ENCODE measurements at regions not wholly inside any gene's neighbourhood (a gene's known extent, or its start where the extent isn't known, plus 50 kb on each side); places are given as distances from the start of the nearest gene placed in this dataset.
A peak's percentile ranks its signal among the peaks of the same experiment; 100 is the strongest.
"Not testable (repeated sequence)": the region's sequence is repeated elsewhere in the genome, so short reads cannot be mapped to it uniquely, and the experiment has no call there.

DNA sequence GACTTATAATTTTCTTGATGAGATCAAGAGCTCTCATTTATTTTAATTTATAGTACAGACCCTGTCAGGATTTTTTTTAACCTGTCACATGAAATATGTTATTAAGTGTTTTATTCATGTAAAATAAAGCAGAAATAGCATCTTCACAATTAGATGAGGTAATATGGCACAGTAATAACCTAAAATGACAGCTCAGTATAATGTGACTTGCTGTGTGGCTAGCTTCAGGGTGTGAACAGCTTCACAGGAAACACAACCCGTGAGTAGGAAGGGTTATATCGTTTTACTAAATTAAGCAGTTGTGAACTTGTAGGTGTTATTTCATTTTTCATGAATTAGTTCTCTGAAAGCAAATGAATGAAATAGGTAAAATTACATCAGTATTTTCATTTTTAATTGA, 366.9 kb upstream of the CHORDC1 start:
- no peak for DNase-seq

DNA sequence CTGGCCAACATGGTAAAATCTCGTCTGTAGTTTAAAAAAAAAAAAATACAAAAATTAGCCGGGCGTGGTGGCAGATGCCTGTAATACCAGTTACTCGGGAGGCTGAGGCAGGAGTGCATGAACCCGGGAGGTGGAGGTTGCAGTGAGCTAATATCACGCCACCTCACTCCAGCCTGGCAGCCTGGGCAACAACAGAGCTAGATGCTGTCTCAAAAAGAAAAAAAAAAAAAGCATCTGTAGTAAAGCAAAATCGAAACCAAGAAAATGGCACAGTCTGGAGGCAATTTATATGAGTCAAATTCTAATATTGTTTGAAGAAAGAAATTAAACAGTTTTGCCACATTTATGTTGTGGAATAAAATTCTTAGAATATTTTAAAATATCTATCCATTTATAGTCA, 365.0 kb upstream of the CHORDC1 start:
- no peak for DNase-seq

DNA sequence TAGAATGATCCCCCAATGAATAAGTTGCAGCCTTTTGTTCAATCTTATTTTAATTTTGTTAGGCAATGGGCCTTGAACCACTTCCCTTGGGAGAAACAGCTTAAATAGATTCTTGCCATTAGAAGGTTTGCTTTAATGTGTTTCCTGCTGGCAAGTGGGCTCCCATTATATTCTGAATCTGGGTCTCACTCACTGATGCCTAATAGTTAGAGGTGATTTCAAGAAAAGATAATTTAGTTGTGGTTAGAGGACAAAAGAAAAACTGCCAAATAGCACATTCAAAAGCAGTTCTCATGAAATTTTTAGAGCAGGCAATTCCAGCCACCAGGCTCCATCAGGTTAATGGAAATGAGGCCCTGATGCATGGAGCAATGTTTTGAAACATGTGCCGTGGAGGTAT, 362.6 kb upstream of the CHORDC1 start:
- no peak for DNase-seq

DNA sequence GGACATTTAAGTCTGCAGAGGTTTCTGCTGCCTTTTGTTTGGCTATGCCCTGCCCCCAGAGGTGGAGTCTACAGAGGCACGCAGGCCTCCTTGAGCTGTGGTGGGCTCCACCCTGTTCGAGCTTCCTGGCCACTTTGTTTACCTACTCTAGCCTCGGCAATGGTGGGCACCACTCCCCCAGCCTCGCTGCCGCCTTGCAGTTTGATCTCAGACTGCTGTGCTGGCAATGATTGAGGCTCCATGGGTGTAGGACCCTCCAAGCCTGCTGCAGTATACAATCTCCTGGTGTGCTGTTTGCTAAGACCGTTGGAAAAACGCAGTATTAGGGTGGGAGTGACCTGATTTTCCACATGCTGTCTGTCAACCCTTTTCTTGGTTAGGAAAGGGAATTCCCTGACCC, 360.1 kb upstream of the CHORDC1 start:
- not testable (repeated sequence) for DNase-seq

DNA sequence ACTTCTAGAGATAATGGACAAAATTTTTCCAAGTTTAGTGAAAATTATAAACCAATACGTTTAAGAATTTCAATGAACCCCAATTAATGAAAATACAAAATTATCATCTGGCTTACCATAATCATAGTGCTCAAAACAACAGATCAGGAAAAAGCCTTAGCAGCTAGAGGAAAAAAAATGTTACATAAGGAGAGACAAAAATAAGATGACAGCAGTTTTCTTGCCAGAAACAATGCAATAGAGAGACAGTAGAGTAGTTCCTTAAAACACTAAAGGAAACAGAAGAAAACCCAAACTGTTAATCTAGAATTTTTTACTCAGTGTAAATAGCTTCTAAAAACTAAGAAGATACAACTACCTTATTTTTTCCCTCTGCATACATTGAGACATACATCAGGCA, 341.7 kb upstream of the CHORDC1 start:
- DNase-seq: no peak

DNA sequence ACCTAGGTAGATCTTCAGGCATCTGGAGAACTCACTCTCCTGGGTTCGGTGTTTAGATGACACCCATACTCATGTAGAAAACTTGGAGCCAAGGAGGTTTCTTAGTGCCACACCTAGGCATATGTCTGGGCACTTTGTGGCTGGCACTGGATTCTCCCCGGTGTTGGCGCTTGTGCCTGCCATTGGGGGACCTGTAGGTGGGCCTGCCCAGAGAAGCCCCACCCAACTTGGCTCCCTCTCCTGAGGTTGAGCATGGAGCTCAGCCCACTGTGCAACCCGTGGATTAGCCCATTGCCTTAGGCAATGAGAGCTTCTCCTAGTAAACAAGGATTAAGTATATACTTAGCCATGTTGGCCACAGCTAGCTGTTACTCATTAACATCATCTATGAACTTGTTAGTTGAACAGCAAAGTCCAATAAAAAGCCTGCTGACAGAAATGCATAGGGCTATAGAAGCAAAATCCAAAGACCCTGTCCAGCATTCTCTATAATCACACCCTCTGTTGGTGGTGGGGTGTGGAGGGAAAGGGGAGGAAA, 335.5 kb upstream of the CHORDC1 start:
- DNase-seq: no peak

DNA sequence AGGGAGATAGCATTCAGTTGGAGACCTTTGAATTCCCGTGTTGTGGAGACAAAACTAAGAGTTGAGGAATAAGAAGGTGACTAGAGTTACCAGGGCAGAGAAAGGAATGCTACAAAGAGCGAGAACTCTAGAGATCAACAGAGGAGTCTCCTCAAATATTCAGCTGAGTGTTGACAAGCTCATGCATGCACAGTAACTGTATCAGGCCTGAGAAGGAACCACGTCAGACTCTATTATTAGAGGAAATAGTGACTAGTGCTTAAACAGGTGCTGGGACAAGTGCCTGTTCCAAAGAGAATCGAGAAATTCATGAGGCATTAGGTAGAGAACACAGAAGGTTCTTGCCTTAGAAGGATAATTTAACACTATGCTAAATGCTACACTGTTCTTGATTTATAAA, 333.8 kb upstream of the CHORDC1 start:
- DNase-seq: no peak

DNA sequence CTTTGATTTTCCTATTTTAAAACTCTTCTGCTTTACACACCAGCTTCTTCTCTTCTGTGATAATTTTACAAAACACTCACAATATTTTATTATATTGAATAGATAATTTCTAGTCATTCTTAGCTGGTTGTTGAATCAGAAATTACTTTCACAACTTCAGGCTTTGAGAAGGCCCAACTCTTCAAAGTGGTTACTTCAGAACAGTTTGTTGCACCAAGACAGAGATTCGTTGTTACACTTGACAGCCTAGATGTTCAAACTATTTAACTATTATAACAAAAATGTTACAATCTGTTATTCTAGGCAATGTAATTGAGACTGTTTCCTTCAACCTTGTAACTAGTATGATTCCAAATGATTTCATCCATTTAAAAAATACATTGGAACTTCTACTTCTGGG, 333.2 kb upstream of the CHORDC1 start:
- DNase-seq: no peak

DNA sequence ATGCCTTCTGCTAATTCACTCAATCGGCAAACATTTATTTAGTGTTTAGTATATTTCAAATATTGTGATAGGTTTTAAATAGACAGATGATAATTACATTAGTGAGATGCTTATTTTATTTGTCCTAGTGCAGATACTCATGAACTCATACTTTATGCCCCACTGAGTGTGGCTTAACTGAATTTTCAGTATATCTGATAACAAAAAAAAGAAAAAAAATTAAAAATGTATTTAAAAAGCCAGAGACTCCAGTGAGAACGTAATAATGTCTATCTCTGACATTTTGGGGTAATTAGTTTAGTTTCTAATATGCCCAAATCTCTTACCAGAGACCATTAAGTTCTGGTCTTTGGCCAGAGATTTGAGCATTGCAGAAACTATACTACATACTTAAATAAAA, 332.6 kb upstream of the CHORDC1 start:
- DNase-seq: no peak

DNA sequence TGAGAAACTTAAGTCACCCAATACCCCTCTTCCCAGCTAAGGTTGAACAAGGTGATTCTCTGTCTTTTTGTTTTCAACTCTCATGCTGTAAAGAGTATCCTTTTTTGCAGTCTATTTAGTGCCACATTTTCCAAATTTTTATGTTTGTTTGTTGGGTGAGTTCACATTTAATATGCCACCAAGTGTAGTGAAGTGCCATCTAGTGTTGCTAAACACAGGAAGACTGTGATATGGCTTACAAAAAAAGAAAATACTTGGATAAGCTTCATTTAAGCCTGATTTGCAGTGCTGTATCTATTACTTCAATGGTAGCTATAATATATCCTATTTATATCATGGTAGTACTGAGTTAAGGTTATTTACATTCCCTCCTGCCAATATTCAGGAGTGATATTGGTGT, 319.2 kb upstream of the CHORDC1 start:
- DNase-seq: no peak

DNA sequence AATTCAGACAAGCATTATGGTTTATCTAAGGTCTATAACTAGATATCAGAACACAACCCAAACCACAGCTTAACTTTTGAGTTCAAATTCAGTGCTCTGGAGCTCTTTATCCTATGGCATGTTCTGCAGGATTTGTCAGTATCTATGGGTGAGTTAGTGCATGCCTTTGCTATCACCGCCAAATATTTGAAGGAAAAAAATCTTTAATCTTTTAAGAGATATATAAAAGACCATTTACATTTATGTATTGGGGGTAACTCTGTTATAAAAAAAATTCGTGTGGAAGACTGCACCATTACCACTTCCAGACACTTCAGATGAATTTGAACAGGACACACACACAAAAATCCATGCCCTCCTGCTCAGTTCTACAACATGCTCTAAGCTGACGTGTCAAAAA, 313.5 kb upstream of the CHORDC1 start:
- no peak for DNase-seq

DNA sequence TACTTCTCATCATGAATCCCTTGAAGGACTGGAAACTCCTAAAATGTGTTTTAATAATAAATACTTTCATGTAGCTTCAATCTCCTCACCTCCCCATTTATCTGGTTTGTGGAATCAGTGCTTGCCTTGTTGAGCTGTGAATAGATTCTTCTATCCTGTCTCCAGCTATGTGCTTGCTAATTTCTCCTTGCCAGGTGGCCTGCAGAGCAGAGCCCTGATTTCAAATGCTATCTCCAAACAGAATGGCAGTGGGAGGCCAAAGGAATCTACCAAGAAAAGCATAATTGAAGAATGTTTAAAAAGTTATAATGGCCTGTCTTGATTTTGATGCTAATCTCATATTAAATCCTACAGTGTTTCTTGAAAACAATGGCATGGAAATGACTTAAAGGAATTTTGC, 309.3 kb upstream of the CHORDC1 start:
- no peak for DNase-seq

DNA sequence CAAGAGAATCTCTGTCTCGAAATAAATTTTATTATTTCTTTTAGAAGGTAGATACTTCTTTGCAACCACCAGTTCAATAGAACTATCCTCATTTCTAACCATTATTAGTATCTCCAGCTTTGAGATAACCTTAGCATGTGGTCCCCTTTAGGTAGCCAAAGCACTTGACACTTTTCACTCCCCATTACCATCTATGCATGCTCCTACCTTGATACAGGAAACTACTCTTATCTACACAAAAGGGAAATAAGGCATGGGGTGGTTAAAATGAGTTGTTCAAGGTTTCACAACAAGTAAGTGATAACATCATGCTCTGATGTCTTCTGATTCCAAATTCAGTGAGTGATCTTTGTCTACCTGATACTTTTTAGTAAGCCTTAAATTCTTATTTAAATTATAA, 308.2 kb upstream of the CHORDC1 start:
- DNase-seq: no peak

DNA sequence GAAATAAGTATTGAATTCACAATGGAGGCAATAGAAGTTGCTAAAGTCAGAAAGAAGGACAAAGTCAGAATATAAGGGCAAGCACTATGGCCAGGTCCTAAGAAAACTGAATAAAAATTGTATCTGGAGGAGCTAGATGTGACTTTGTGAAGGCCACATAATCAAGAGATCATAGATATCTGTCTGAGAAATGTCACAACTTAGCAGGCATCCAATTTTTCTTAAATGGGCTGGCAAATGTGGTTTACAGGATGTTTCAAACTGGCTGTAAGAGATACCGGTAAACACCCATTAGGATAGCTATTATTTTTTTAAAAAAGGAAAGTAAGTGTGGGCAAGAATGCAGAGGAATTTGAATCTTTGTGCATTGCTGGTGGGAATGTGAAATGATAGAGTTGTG, 303.1 kb upstream of the CHORDC1 start:
- DNase-seq: no peak

DNA sequence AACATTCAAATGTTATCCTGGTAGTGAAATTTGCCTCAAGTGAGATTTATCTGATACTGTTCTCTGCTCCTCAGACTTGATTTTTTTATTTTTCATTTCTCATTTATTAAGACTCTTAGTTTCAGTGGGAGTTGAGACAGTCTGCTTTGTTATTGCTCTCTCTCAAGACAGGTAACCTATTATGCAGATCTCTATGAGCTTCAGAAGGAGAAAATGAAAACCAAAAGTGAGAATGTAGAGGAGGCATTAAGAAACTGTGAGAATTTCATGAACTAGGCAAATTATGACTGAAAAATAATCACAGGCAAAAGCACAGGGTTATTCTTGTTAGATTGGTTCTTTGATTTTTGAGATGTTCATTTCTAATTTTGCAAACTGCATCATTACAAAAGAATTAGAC, 290.0 kb upstream of the CHORDC1 start:
- DNase-seq: no peak

DNA sequence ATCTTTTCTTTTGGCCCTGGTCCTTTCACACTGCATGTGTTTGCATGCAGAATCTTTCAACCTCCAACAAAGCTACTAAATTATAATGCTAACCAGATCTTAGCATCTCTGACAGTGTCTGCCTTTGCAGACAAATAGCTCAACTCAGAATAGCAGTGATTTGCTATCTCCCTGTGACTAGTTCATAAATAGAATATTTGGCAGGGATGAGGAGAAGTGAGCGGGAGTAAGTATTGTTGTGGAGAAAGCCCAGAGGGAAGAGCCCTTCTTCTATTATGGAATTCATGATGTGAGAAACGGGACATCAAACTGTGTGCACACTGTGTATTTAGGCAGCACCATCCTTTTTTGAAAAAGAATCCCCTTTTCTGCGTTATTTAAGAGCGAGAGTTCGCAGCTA, 288.0 kb upstream of the CHORDC1 start:
- DNase-seq: no peak

DNA sequence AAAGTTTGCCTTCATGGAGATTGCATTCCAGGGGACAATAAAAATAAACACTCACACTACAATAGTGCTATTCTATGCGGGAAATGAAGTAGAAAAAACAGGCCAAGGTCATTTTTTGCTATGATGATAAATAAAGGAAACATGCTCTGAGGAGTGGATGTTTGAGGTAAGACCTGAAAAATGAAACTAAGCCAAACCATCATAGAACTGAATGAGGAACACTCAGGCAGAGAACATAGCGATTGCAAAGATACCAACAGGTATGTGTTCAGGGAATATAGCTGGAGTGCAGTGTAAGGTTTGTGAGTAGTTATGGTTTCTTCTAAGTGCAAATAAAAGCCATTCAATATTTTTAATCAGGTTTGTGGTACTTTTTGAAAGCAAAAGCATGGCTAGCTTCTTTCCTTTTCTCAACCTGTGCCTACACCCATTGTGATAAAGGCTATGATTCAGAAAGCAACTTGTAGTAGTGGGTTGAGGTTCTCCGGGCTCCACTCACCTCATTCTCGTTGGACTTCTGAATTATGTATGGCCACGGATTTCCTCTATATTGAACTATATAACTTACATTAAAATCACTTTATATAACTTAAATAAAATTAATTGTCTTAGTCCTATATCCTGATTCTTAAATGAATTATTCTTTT, 278.2 kb upstream of the CHORDC1 start:
- DNase-seq: no peak

DNA sequence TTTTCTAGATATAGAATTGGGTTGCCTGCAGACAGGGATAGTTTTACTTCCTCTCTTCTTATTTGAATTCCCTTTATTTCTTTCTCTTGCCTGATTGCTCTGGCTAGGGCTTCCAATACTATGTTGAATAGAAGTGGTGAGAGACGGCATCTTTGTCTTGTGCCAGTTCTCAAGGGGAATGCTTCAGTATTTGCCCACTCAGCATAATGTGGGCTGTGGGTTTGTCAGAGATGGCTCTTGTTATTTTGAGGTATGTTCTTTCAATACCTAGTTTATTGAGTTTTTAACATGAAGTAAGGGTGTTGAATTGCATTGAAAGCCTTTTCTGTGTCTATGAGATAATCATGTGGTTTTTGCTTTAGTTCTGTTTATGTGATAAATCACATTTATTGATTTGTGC, 273.9 kb upstream of the CHORDC1 start:
- DNase-seq: no peak

DNA sequence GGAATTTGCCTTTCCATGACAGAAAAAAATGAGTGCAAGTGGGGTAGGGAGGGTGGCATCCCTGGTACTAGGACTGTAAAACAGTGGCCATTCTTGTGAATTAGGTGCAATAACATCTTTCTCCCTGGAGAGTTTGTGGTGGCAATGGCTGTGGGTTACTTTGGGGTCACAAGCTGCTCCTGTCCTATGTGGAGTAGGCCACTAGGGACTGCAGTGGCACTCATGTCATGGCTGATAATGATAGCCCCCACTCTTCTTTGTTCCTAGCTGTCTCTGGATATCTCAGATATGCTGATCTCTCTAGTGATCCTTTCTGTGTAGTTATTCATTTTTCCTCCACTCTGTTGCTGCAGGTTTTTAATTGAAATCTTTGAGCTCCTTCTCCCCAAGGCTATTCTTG, 270.5 kb upstream of the CHORDC1 start:
- no peak for DNase-seq

DNA sequence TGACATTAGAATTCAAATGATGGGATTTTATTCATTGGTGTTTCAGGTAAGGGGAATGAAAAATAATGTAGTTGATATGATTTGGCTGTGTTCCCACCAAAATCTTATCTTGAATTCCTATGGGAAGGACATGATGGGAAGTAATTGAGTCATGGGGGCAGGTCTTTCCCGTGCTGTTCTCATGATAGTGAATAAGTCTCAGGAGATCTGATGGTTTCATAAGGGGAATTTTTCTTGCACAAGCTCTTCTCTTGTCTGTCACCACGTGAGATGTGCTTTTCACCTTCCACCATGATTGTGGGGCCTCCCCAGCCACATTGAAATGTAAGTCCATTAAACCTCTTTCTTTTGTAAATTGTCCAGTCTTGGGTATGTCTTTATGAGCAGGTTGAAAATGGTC, 268.6 kb upstream of the CHORDC1 start:
- no peak for DNase-seq

DNA sequence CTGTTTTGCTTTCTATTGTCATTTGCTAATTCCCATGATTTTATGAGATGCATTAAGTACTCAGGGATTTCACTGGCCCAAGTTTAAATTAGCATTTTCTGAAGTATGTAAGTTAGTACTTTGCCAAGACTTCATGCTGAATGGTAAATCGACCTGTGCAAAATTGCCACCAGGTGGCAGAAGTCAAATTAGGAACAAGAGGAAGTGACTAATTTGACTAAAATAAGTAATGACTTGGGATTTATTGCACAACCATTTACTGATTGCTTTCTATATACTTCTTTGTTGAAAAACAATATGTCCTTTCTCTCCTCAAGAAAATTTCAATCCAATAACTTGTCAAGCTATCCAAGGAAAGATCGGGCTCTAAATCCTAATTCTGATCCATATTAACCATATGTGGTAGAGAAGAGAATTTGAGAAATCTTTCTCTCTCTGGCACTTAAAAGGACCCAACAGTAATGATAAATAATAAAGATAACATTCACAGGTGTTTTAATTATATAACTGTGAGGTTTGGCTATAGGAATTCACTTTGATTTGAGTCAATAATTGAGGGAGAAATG, 253.7 kb upstream of the CHORDC1 start:
- DNase-seq: peak; percentile 2

DNA sequence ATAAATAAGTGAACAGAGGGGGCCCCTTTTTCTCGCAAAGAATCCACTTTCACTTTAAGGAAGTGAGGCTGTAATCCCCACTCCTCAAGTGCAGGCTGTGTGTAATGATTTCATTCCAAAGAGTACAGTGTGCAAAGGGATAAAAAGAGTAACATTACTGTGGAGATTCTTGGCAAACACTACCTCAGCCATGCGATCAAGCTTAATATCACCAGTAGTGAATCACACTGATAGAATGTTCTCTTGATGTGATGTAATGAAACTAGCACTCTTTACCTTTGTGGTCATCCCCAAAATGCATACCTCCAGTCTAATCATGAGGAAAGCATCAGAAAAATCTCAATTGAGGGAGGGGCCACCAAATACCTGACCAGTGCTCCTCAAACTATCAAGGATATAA, 246.1 kb upstream of the CHORDC1 start:
- no peak for DNase-seq

DNA sequence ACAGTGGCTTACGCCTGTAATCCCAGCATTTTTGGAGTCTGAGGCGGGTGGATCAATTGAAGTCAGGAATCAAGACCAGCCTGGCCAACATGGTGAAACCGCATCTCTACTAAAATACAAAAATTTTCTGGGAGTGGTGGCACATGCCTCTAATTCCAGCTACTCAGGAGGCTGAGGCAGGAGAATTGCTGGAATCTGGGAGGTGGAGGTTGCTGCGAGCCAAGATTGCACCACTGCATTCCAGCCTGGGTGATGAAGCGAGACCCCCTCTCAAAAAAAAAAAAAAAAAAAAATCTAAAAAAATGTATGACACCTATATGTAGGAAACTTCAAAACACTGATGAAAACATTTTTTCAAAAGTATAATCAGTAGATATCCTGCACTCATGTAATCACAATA, 242.7 kb upstream of the CHORDC1 start:
- DNase-seq: no peak

DNA sequence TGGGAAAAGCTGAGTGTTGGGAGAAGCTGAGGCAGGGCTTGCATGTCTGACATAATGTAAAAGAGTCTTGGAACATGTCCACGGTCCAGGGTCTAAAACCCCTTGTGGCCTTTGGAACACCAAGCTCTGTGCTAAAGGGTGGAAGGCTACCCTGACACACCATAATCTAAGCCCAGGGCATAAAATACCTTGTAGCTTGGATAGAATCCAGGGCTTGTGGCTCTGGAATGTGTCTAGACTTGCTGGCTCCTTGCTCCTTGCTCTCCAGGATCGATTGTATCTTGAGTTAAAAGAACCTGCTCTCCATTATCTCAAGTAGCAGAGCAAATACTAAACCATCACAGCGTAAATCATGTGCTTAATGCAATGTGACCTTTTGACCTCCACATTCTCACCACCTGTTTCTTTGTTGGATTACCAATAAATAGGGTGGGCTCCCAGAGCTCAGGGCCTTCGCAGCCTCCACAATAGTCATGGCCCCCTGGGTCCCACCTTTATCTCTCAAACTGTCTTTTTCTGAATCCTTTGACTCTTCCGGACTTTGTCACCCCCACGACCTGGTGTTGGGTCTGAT, 232.6 kb upstream of the CHORDC1 start:
- DNase-seq: not testable (repeated sequence)

DNA sequence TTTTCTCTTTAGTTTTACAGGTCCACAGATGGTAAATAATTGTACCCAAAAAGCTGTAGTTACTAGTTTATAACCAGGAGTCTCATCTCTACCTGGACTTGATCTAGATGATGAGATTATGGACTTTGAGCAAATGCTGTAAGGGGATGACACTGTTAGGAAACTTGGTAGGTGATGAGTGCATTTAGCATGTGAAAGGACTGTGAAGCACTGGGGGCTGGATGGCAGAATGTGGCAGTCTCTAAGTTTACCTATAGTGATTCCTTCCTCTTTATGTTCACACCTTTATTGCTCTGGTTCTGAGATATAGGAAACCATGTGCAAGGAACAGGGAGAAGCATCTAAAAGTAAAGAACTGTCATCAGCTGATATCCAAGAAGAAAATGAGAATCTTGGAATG, 230.7 kb upstream of the CHORDC1 start:
- DNase-seq: no peak
